ENCODE measurements at regions not wholly inside any gene's neighbourhood (a gene's known extent, or its start where the extent isn't known, plus 50 kb on each side); places are given as distances from the start of the nearest gene placed in this dataset.

DNA sequence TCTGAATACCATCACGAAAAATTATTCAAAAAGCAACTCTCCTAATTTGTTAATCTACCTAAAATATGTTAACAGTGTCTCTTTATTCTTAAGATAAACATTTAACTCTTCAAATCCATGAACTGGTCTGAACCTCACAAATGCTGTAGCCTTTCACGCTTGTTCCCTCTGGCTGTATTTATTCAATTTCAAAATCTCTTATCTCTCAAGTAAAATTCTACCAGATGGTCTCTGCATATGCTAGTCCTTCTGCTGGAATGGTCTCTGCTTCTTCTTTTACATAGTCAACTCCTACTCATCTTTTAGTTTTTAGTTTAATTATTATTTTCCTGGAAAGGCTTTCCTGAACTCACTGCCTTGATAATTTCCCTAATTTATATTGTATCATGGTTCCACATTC, 232.9 kb upstream of the PCDH20 start:
- Histone ChIP-seq H2AFZ (ENCODE audit: low read length) (no peak overlapping the region), H3K4me1 (ENCODE audit: low read length) (no peaks in the 10 kb centered on the region), H3K79me2 (ENCODE audit: low read length) (no peaks in the 10 kb centered on the region), H3K27me3 (replicated peaks; ENCODE audit: insufficient read depth, low read length) (no peaks in the 10 kb centered on the region), H3K4me2 (ENCODE audit: low read depth, low read length) (no peak overlapping the region), H3K36me3 (replicated peaks; ENCODE audit: insufficient read depth, low read length) (no peaks in the 10 kb centered on the region), H3K9ac (ENCODE audit: low read length) (no peak overlapping the region), H3K9me2 (replicated peaks; ENCODE audit: insufficient read depth, low read length) (no peaks in the 10 kb centered on the region), H3F3A (ENCODE audit: insufficient read depth, low read length) (no peaks in the 10 kb centered on the region), H4K20me1 (ENCODE audit: insufficient read depth, low read length) (no peaks in the 10 kb centered on the region), H3K27ac (ENCODE audit: low read length) (no peak overlapping the region), H3K9me3 (replicated peaks; ENCODE audit: insufficient read depth, low read length) (no peaks in the 10 kb centered on the region), H3K4me3 (ENCODE audit: low read length) (no peak overlapping the region)
- TF ChIP-seq EZH2phosphoT487 (IDR thresholded peaks at IDR 0.05; ENCODE audit: low read length): no peak
- TF ChIP-seq EZH2 (optimal IDR thresholded peaks at IDR 0.05; ENCODE audit: low read depth, low read length): no peak
- TF ChIP-seq, protein P1, sequence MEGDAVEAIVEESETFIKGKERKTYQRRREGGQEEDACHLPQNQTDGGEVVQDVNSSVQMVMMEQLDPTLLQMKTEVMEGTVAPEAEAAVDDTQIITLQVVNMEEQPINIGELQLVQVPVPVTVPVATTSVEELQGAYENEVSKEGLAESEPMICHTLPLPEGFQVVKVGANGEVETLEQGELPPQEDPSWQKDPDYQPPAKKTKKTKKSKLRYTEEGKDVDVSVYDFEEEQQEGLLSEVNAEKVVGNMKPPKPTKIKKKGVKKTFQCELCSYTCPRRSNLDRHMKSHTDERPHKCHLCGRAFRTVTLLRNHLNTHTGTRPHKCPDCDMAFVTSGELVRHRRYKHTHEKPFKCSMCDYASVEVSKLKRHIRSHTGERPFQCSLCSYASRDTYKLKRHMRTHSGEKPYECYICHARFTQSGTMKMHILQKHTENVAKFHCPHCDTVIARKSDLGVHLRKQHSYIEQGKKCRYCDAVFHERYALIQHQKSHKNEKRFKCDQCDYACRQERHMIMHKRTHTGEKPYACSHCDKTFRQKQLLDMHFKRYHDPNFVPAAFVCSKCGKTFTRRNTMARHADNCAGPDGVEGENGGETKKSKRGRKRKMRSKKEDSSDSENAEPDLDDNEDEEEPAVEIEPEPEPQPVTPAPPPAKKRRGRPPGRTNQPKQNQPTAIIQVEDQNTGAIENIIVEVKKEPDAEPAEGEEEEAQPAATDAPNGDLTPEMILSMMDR (IDR thresholded peaks at IDR 0.05; ENCODE audit: low read length): no peak
- no peak for DNase-seq

DNA sequence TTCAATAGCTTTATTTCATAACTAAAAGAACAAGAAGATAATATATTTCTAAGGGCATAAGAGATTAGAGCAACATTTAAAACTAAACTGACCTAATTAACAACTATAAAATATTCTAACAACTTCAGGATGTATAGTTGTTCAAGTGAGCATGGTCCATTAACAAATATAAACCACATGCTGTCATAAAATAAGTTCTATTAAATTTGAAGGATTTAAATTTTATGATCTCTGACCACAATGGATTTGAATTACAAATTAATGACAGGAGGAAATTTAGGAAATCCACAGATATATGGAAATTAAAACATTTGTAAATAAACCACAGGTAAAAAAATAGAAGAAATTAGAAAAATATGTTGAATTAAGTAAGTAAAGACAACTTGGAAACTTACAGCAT, 196.5 kb upstream of the PCDH20 start:
- TF ChIP-seq, protein P1 (IDR thresholded peaks at IDR 0.05; ENCODE audit: low read length): no peak
- TF ChIP-seq EZH2phosphoT487 (IDR thresholded peaks at IDR 0.05; ENCODE audit: low read length) (no peak), EZH2 (optimal IDR thresholded peaks at IDR 0.05; ENCODE audit: low read depth, low read length) (no peak)
- H3K9ac ChIP-seq (ENCODE audit: low read length): no peak overlapping the region
- no peaks in the 10 kb centered on the region for H4K20me1 ChIP-seq (ENCODE audit: insufficient read depth, low read length)
- no peak overlapping the region for H3K4me3 ChIP-seq (ENCODE audit: low read length)
- no peak for DNase-seq
- no peaks in the 10 kb centered on the region for H3F3A ChIP-seq (ENCODE audit: insufficient read depth, low read length)
- H3K4me1 ChIP-seq (ENCODE audit: low read length): no peaks in the 10 kb centered on the region
- no peak overlapping the region for H3K4me2 ChIP-seq (ENCODE audit: low read depth, low read length)
- no peak overlapping the region for H3K27ac ChIP-seq (ENCODE audit: low read length)
- no peaks in the 10 kb centered on the region for H3K9me3 ChIP-seq (replicated peaks; ENCODE audit: insufficient read depth, low read length)
- H3K79me2 ChIP-seq (ENCODE audit: low read length): no peaks in the 10 kb centered on the region
- no peaks in the 10 kb centered on the region for H3K36me3 ChIP-seq (replicated peaks; ENCODE audit: insufficient read depth, low read length)
- H2AFZ ChIP-seq (ENCODE audit: low read length): no peak overlapping the region
- H3K9me2 ChIP-seq (replicated peaks; ENCODE audit: insufficient read depth, low read length): no peaks in the 10 kb centered on the region
- no peaks in the 10 kb centered on the region for H3K27me3 ChIP-seq (replicated peaks; ENCODE audit: insufficient read depth, low read length)

DNA sequence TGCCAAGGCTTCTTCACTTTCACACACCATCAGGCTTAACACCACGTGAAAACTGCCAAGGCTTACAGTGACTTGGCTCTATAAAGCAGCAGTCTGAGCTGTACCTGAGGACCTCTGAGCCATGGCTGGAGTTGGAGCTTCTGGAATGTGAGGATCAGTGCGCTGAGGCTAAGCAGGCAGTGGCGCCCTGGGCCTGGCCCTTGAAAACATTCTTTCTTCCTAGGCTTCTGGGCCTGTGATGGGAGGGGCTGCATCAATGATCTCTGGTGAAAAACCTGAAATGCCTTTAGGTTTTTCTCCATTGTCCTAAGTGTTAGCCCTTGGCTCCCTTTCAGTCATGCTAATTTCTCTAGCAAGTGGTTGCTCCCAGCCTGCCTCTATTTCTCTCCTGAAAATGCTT, 192.5 kb upstream of the PCDH20 start:
- Histone ChIP-seq H3K9me2 (replicated peaks; ENCODE audit: insufficient read depth, low read length) (no peaks in the 10 kb centered on the region), H3K9ac (ENCODE audit: low read length) (no peak overlapping the region), H3K36me3 (replicated peaks; ENCODE audit: insufficient read depth, low read length) (no peaks in the 10 kb centered on the region), H3K27me3 (replicated peaks; ENCODE audit: insufficient read depth, low read length) (no peaks in the 10 kb centered on the region), H3F3A (ENCODE audit: insufficient read depth, low read length) (no peaks in the 10 kb centered on the region), H3K4me2 (ENCODE audit: low read depth, low read length) (no peak overlapping the region), H3K4me3 (ENCODE audit: low read length) (no peak overlapping the region), H2AFZ (ENCODE audit: low read length) (no peak overlapping the region), H3K79me2 (ENCODE audit: low read length) (no peaks in the 10 kb centered on the region), H3K27ac (ENCODE audit: low read length) (no peak overlapping the region), H4K20me1 (ENCODE audit: insufficient read depth, low read length) (no peaks in the 10 kb centered on the region), H3K4me1 (ENCODE audit: low read length) (no peaks in the 10 kb centered on the region), H3K9me3 (replicated peaks; ENCODE audit: insufficient read depth, low read length) (no peaks in the 10 kb centered on the region)
- no peak for DNase-seq
- TF ChIP-seq, protein P1 (IDR thresholded peaks at IDR 0.05; ENCODE audit: low read length): no peak
- TF ChIP-seq EZH2 (optimal IDR thresholded peaks at IDR 0.05; ENCODE audit: low read depth, low read length) (no peak), EZH2phosphoT487 (IDR thresholded peaks at IDR 0.05; ENCODE audit: low read length) (no peak)

Data from MM.1S (cell line).